Transverse colon (tissue), 4 donors: ENCODE measurements at regions not wholly inside any gene's neighbourhood (a gene's known extent, or its start where the extent isn't known, plus 50 kb on each side); places are given as distances from the start of the nearest gene placed in this dataset.
"Not testable (repeated sequence)": the region's sequence is repeated elsewhere in the genome, so short reads cannot be mapped to it uniquely, and the experiment has no call there.

Experiments
- DNase-seq: peaks from one replicate; pipeline ENCODE4 v3.0.0-alpha.2; 2019
- H3K27ac ChIP-seq, 4 donors: fragments of 200-600 bp; sonication (generic); 2 replicates each; pipeline ENCODE4 v1.5.1; 2016 to 2018; ENCODE audit warnings: inconsistent platforms in 4 of 4
- H3K27me3 ChIP-seq: fragments of 200-600 bp; sonication (generic); 2 replicates; pipeline ENCODE4 v1.5.1; 2017; ENCODE audit warnings: inconsistent platforms
- H3K36me3 ChIP-seq, 4 donors: fragments of 200-600 bp; sonication (generic); 2 replicates each; pipeline ENCODE4 v1.5.1; 2017 to 2019; ENCODE audit warnings: inconsistent platforms in 4 of 4
- H3K4me1 ChIP-seq, 4 donors: fragments of 200-600 bp; sonication (generic); 2 replicates each; pipeline ENCODE4 v1.5.1; 2017 to 2020; ENCODE audit warnings: inconsistent platforms in 4 of 4
- H3K4me3 ChIP-seq, 4 donors: fragments of 200-600 bp; sonication (generic); 1 replicate in 1 of 4; 2 replicates in 3 of 4; pipeline versions ENCODE4 v1.5.1 to v1.6.1; 2017 to 2019; ENCODE audit warnings: inconsistent platforms in 4 of 4
- H3K9me3 ChIP-seq, 2 donors: fragments of 200-600 bp; sonication (generic); 2 replicates each; pipeline ENCODE4 v1.5.1; 2017 to 2019; ENCODE audit warnings: inconsistent platforms in 2 of 2
- EP300 ChIP-seq: sonication (generic); formaldehyde crosslinking; IDR thresholded peaks from one replicate; pipeline ENCODE4 v1.6.1; 2017; ENCODE audit warnings: antibody characterized with exemption, low read depth
- POLR2A ChIP-seq: fragments of 450-650 bp; IDR thresholded peaks from one replicate; pipeline ENCODE4 v1.6.1; 2016; ENCODE audit warnings: antibody characterized with exemption, mild to moderate bottlenecking, moderate library complexity
- POLR2AphosphoS5 ChIP-seq, 3 donors: sonication (generic); formaldehyde crosslinking; IDR thresholded peaks; one replicate each; pipeline ENCODE4 v1.6.1; 2016; ENCODE audit warnings: antibody characterized with exemption in 3 of 3
- WGBS, 2 donors: methylation state at CpG; one replicate each; pipeline ENCODE4 v1.1.5; 2018; ENCODE audit warnings: low coverage in 1 of 2; 5-methylcytosine and 5-hydroxymethylcytosine counted together
- in situ Hi-C, 4 donors: fragments of 200-750 bp; cut with MboI; loops; one replicate each; pipeline versions ENCODE4 v1.15.0 to v1.15.1; 2017; ENCODE audit warnings: low sequenced_read_pairs in 3 of 4, low pct_ligation_motif_present in 1 of 4, low pct_unique_long_range_greater_than_20kb in 1 of 4
- intact Hi-C: fragments of 100-400 bp; cut with DNase I; formaldehyde crosslinking; loops from one replicate; pipeline ENCODE4 v1.15.1; 2023; ENCODE audit warnings: low total_unique reads
- TF ChIP-seq, protein P1 (sequence below), 5 experiments: fragments of 200-600 bp in 3 of 5; fragments of 450-650 bp in 2 of 5; sonication (generic) in 3 of 5; IDR thresholded peaks; 1 replicate in 2 of 5; 2 replicates in 3 of 5; pipeline ENCODE4 v1.5.1; 2016 to 2017; ENCODE audit warnings: antibody characterized with exemption in 5 of 5, inconsistent platforms in 3 of 5, mild to moderate bottlenecking in 2 of 5, moderate library complexity in 1 of 5

DNA sequence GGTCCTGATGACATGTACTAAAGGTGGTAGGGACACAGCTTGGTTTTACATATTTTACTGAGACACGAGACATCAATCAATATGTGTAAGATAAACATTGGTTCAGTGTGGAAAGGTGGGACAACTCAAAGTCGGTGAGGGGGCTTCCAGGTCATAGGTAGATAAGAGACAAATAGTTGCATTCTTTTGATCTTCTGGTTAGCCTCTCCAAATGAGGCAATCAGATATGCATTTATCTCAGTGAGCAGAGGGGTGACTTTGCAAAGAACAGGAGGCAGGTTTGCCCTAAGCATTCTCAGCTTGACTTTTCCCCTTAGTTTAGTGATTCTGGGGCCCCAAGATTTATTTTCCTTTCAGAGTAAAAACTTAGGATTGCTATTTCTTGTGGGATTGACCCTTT lies 706.9 kb downstream of the GLUD2 start:
- 71% methylated on average over 2 of the region's 2 CpGs; no CpG with 5 or more reads in 1 of the 2 donors for WGBS, 2 donors
- Histone ChIP-seq H3K36me3 (no peaks in the 10 kb centered on the region), H3K4me1 (no peaks in the 10 kb centered on the region), H3K27ac (no peak overlapping the region), H3K4me3 (no peak overlapping the region), H3K27me3 (no peaks in the 10 kb centered on the region), H3K9me3 (no peaks in the 10 kb centered on the region)
- no peak for DNase-seq
- TF ChIP-seq POLR2A, result no peak
- TF ChIP-seq POLR2AphosphoS5 (IDR thresholded peaks at IDR 0.05), result no peak
- no peak for TF ChIP-seq EP300
- TF ChIP-seq, protein P1, sequence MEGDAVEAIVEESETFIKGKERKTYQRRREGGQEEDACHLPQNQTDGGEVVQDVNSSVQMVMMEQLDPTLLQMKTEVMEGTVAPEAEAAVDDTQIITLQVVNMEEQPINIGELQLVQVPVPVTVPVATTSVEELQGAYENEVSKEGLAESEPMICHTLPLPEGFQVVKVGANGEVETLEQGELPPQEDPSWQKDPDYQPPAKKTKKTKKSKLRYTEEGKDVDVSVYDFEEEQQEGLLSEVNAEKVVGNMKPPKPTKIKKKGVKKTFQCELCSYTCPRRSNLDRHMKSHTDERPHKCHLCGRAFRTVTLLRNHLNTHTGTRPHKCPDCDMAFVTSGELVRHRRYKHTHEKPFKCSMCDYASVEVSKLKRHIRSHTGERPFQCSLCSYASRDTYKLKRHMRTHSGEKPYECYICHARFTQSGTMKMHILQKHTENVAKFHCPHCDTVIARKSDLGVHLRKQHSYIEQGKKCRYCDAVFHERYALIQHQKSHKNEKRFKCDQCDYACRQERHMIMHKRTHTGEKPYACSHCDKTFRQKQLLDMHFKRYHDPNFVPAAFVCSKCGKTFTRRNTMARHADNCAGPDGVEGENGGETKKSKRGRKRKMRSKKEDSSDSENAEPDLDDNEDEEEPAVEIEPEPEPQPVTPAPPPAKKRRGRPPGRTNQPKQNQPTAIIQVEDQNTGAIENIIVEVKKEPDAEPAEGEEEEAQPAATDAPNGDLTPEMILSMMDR (IDR thresholded peaks at IDR 0.05), result no peak
- in situ Hi-C loops (no loop called here), intact Hi-C loops (no loop called here)

DNA sequence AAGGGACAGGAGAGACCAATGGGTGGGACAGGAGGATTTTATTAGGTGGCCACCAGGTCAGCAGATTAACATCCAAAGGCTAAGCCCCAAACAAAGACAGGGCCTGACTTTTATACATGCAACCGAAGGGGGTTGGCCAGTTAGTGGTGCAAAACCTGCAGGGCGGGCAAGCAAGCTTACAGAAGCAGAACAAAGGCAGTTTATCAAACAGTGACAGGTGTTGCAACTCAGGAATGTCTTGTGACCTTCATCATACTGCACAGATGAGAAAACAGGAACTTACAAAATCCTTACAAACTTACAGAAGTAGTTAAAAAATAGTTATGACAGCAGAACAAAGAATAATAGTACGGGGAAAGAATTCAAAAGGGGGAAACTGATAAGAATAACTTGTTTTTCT lies 708.1 kb downstream of the GLUD2 start:
- H3K9me3 ChIP-seq, result no peaks in the 10 kb centered on the region
- 50 to 57% methylated on average over 1 to 3 of the region's 3 CpGs for WGBS, 2 donors
- intact Hi-C loops, result no loop called here
- no peak overlapping the region for H3K4me3 ChIP-seq
- DNase-seq, result no peak
- TF ChIP-seq POLR2A (no peak), EP300 (no peak), POLR2AphosphoS5 (IDR thresholded peaks at IDR 0.05) (no peak)
- TF ChIP-seq, protein P1 (IDR thresholded peaks at IDR 0.05), result no peak
- H3K36me3 ChIP-seq, result no peaks in the 10 kb centered on the region
- in situ Hi-C loops, result no loop called here
- H3K27me3 ChIP-seq, result no peaks in the 10 kb centered on the region
- no peak overlapping the region for H3K27ac ChIP-seq
- no peaks in the 10 kb centered on the region for H3K4me1 ChIP-seq

DNA sequence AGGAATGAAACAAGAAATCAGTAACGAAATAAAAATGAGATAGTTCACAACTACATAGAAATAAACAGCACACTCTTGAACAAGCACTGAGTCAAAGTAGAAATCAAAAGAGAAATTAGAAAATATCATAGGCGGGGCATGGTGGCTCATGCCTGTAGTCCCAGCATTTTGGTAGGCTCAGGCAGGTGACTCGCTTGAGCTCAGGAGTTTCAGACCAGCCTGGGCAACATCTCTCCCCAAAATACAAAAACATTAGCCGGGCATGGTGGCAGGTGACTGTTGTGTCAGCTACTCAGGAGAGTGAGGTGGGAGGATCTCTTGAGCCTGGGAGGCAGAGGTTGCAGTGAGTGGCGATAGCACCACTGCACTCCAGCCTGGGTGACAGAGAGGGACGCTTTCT lies 714.4 kb downstream of the GLUD2 start:
- intact Hi-C loops, result no loop called here
- WGBS, 2 donors, result 59 to 92% methylated on average over 2 to 6 of the region's 6 CpGs
- Histone ChIP-seq H3K36me3 (no peaks in the 10 kb centered on the region), H3K9me3 (no peaks in the 10 kb centered on the region), H3K27ac (no peak overlapping the region), H3K27me3 (no peaks in the 10 kb centered on the region), H3K4me3 (no peak overlapping the region), H3K4me1 (no peaks in the 10 kb centered on the region)
- in situ Hi-C loops, result no loop called here
- no peak for DNase-seq
- TF ChIP-seq POLR2AphosphoS5 (IDR thresholded peaks at IDR 0.05), result no peak
- TF ChIP-seq, protein P1 (IDR thresholded peaks at IDR 0.05), result no peak

DNA sequence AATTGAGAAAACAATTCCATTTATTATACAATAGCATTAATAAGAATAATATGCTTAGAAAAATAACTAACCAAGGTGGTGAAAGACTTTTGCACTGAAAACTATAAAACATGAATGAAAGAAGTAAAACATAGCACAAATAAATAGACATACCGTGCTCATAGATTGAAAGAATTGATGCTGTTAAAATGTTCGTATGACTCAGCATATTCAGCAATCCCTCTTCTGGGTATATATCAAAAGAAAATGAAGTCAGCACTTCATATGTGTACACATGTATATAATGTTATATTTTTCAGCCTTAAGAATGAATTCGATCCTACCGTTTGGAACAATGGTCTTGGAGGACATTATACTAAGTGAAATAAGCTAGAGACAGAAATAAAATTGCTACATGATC lies 716.3 kb downstream of the GLUD2 start:
- intact Hi-C loops (no loop called here), in situ Hi-C loops (no loop called here)
- H3K9me3 ChIP-seq, result no peaks in the 10 kb centered on the region
- H3K4me1 ChIP-seq, result no peaks in the 10 kb centered on the region
- TF ChIP-seq EP300 (no peak), POLR2A (no peak), POLR2AphosphoS5 (IDR thresholded peaks at IDR 0.05) (no peak)
- TF ChIP-seq, protein P1 (IDR thresholded peaks at IDR 0.05), result no peak
- H3K27me3 ChIP-seq, result no peaks in the 10 kb centered on the region
- H3K36me3 ChIP-seq, result no peaks in the 10 kb centered on the region
- DNase-seq, result no peak
- 82 to 85% methylated on average over 4 of the region's 4 CpGs for WGBS, 2 donors
- no peak overlapping the region for H3K4me3 ChIP-seq
- H3K27ac ChIP-seq, result no peak overlapping the region

DNA sequence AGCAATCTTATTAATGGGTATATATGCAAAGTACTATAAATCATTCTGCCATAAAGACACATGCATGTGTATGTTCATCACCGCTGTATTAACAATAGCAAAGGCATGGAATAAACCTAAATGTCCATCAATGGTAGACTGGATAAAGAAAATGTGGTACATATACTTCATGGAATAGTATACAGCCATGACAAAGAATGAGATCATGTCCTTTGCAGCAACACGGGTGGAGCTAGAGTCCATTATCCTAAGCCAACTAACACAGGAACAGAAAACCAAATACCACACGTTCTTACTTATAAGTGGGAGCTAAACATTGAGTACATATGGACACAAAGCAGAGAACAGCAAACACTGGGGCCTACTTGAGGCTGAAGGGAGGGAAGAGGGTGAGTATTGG lies 720.8 kb downstream of the GLUD2 start:
- intact Hi-C loops, DNase-seq: not testable (repeated sequence)
- WGBS, 2 donors, result 73% methylated on average over 3 of the region's 3 CpGs; no CpG with 5 or more reads in 1 of the 2 donors

More for the DNA sequence above, 720.8 kb downstream of the GLUD2 start:
- H3K9me3 ChIP-seq, H3K36me3 ChIP-seq, H3K4me1 ChIP-seq, H3K27ac ChIP-seq, H3K27me3 ChIP-seq, in situ Hi-C loops, H3K4me3 ChIP-seq: not testable (repeated sequence)
